AG10803 (cell line): ENCODE measurements at regions not wholly inside any gene's neighbourhood (a gene's known extent, or its start where the extent isn't known, plus 50 kb on each side); places are given as distances from the start of the nearest gene placed in this dataset.

Experiments used
- DNase-seq: peaks from one replicate; pipeline ENCODE4 v3.0.0; 2010; ENCODE audit warnings: low read depth
- H3K4me3 ChIP-seq: 2 replicates; pipeline ENCODE4 v1.5.1; 2011; ENCODE audit warnings: mild to moderate bottlenecking, low read length, control low read depth
- CTCF ChIP-seq: conservative IDR thresholded peaks from 2 replicates; pipeline ENCODE4 v1.5.1; 2011; ENCODE audit warnings: mild to moderate bottlenecking, low read length, control low read depth, inconsistent platforms

GRCh38 chr21:31781737-31782136, 49.8 kb upstream of the SCAF4 start:
- peak; percentile 23 for DNase-seq
- H3K4me3 ChIP-seq = no peak overlapping the region

More at GRCh38 chr21:31781737-31782136, 49.8 kb upstream of the SCAF4 start:
- TF ChIP-seq CTCF = no peak
